PC-9 (cell line): ENCODE measurements at regions not wholly inside any gene's neighbourhood (a gene's known extent, or its start where the extent isn't known, plus 50 kb on each side); places are given as distances from the start of the nearest gene placed in this dataset.

ENCODE experiments used
- EZH2 ChIP-seq: fragments of 200-600 bp; sonication (generic); IDR thresholded peaks from 2 replicates; pipeline ENCODE4 v1.8.0; 2017; ENCODE audit warnings: antibody characterized with exemption, low read depth
- TF ChIP-seq, protein P1 (sequence below): fragments of 200-600 bp; sonication (generic); conservative IDR thresholded peaks from 2 replicates; pipeline ENCODE4 v1.6.1; 2017; ENCODE audit warnings: mixed run types, antibody characterized with exemption, mild to moderate bottlenecking, moderate library complexity

DNA sequence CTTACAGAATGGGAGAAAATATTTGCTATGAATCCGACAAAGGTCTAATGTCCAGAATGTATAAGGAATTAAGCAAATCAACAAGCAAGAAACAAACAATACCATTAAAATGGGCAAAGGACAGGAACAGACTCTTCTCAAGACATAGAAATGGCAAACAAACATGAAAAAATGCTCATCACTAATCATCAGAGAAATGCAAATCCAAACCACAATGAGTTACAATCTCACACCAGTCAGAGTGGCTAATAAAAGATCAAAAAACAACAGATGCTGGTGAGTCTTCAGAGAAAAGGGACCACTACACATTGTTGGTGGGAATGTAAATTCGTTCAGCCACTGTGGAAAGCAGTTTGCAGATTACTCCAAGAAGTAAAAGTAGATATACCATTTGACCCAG is 382.0 kb upstream of the ANO3 start:
- TF ChIP-seq, protein P1, sequence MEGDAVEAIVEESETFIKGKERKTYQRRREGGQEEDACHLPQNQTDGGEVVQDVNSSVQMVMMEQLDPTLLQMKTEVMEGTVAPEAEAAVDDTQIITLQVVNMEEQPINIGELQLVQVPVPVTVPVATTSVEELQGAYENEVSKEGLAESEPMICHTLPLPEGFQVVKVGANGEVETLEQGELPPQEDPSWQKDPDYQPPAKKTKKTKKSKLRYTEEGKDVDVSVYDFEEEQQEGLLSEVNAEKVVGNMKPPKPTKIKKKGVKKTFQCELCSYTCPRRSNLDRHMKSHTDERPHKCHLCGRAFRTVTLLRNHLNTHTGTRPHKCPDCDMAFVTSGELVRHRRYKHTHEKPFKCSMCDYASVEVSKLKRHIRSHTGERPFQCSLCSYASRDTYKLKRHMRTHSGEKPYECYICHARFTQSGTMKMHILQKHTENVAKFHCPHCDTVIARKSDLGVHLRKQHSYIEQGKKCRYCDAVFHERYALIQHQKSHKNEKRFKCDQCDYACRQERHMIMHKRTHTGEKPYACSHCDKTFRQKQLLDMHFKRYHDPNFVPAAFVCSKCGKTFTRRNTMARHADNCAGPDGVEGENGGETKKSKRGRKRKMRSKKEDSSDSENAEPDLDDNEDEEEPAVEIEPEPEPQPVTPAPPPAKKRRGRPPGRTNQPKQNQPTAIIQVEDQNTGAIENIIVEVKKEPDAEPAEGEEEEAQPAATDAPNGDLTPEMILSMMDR = no peak
- TF ChIP-seq EZH2 = no peak
